G401.6 (cell line): ENCODE measurements at regions not wholly inside any gene's neighbourhood (a gene's known extent, or its start where the extent isn't known, plus 50 kb on each side); places are given as distances from the start of the nearest gene placed in this dataset.
"Not testable (repeated sequence)": the region's sequence is repeated elsewhere in the genome, so short reads cannot be mapped to it uniquely, and the experiment has no call there.

Source experiments
- FAIRE-seq: peaks from 2 replicates; lab custom pipeline; 2012; peaks lifted over from hg19 to GRCh38; lab: Jason Lieb, UNC

DNA sequence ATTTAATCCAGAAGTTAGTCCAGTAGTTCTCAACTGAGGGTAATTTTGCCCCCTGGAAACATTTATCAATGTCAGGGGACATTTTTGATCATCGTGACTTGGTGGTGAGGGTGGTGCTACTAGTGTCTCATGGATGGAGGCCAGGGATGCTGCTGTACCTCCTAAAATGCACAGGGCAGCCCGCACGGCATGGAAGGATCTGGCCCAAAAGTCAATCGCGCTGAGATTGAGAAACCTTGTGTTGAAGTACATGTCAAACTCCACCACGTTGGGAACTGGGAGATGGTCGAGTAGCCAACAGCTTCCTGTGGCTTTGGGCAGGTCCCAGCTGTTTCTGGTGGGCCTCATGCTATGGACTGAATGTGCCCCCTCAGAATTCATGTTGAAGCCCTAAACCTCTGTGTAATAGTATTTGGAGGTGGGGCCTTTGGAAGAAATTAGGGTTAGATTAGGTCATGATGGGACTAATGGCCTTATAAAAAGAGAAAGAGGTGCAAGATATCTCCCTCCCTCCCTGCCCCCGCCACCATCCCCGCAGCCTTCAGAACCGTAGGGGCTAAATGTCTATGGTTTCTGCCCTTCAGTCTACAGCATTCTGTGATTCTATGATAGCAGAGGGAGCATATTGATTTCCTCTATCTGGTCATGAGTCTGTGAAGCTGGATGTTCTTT is 259.7 kb downstream of the MYCN start:
- FAIRE-seq, result no peak

DNA sequence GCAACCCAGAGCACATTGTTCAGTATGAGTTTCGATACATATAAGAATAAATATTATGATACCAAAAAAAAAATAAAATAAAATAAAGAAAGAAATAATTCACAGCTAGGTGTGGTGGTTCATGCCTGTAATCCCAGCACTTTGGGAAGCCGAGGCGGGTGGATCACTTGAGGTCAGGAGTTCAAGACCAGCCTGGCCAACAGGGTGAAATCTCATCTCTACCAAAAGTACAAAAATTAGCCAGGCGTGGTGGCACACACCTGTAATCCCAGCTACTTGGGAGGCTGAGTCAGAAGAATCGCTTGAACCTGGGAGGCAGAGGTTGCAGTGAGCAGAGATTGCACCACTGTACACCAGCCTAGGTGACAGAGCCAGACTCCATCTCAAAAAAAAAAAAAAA is 258.9 kb downstream of the MYCN start:
- not testable (repeated sequence) for FAIRE-seq

DNA sequence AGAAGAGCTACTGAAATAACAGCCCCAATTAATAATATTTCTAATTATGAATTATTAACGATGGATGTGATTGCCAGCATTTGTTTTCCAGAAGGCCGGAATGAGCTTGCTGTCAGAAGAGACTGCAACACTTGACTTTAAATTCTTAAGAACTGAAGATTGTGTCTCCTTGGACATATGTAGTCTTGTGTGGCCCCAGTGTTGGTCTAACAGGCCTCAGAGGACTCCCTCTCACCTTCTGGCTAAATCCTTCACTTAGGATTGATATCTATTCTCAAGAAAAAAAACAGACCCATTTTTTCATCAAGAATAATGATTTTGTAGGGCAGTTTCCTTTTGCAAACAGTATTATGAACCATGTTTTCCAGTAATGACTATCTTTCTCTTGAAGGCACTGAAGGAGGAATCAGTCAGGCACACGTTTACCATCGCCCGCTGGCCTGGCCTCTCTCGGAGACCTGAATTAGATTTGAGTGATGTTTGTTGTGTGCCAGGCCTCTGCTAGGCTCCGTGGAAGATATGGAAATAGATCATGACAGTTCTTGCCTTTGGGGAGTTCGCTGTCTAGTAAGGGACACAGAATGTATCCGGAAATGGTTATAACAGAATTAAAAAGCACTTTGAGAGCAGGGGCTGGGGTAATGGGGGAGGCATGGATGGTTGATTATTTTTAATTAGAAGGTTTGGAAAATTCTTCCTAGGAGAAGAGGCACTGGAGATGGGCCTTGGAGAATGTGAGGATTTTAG is 258.0 kb downstream of the MYCN start:
- FAIRE-seq, result no peak

DNA sequence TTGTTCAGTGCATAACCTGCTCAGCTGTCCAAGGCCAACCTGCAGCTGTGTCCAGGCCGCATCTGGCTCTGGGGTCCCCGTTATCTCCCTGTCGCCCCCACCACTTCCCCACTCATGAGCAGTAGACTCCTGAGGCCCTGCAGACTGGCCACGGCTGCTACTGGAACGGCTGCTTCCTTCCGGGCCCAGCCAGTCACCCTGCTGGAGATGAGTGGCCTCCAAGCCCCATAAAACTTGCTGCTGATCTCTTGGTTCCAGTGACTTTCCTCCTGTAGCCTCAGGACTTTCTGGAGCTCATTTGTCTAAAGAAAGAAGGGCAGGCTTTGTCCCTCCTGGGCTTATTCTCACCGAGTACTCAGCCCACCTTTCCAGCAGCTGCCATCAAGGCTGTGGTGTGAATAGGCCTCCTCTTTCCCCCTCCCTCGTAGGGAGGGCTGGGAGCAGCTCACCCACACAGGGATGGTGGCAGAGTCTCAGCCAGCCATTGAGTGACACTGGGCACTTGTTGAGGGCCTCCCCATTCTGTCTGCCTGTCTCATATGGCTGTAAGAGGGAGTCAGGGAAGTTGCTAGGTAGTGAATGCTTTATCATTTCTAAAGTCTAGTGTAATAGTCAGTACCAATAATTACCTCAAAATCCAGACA is 257.3 kb downstream of the MYCN start:
- no peak for FAIRE-seq

- no peak for FAIRE-seq
Measured at GRCh38 chr2:16196687-16197503, 256.5 kb downstream of the MYCN start.

DNA sequence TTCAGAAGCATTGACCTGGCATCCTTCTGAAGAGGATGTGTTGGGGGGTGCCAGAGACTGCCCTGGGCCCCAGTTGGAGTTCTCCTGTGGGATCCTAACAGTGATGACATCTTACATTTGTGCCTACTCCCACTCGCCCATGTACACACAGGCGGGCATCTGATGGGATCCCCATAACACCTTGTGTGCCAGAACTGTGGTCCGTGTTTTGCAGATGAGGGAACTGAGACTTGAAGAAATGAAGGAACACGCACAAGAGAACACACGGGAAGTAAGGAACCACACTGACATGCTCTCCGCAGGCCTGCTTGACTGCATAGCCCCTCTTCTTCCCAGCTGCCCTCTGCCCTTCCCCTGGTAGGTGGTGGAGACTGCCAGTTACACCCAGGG is 255.3 kb downstream of the MYCN start:
- no peak for FAIRE-seq

DNA sequence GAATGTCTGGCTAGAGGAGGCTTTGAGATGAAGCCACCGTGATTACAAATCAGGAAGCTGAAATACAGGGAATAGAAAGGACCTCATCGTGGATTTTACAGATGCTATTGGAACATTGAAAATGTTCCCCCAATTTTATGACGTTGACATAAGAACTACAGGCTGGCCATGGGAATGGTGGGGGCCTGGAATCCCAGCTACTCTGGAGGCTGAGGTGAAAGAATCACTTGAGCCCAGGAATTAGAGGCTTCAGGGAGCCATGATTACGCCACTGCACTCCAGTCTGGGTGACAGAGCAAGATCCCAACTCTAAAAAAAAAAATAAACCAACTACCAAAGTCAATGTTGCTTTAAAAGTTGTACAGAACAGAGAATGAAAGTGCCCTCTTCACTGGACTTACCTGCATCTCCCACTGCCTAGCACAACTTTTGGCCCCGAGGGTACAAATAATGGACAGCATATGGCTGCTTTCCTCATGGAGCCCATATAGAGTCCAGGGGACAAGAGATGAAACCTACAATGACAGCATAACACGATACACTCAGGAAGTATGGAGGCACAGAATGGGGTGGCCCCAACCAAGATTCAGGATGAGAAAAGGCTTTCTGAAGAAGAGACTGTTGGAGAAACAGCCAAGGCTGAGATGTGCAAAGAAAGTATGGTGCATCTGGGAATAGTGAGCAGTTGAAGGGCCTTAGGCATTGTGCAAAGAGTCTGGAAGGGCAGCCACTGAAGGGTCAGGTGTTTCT is 254.8 kb downstream of the MYCN start:
- FAIRE-seq, result no peak

GRCh38 chr2:16194530-16194929 is 254.2 kb downstream of the MYCN start:
- FAIRE-seq, result no peak

DNA sequence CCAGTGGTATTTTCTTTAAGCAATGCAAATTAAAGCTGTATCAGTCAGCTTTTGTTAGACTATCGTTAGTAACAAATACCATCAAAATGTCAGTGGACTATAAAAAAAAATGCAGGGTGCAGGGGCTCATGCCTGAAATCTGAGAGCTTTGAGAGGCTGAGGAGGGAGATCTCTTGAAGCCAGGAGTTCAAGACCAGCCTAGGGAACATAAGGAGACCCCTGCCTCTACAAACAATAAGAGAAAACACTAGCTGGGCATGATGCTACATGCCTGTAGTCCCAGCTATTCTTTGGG is 253.7 kb downstream of the MYCN start:
- no peak for FAIRE-seq

DNA sequence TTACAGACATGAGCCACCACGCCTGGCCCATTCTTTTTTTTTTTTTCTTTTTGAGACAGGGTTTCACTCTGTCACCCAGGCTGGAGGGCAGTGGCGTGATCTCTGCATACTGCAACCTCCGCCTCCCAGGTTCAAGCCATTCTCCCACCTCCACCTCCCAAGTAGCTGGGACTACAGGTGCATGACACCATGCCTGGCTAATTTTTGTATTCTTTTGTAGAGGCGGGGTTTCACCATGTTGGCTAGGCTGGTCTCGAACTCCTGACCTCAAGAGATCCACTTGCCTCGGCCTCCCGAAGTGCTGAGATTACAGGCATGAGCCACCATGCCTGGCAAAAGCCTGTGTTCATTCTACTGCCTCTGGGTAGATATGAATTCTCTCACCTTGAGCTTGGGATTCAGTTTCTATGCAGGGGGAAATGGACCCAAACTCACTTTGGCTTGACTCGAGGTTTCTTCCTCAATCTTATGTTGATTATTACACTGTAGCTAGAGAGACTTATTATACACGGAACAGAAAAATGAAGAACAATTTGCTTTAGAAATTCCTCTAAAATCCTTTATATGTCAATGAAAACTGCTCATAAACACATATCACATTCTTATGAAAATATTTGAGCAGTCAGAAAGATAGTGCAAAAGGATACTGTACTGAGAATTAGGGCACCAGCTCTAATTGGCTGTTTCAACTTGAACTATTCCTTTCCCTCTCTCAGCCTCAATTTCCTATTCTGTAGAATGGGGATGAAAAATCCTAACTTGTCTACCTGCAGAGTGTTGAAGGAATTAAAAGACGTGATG is 252.3 kb downstream of the MYCN start:
- FAIRE-seq, result no peak

- no peak for FAIRE-seq
Measured at GRCh38 chr2:16191431-16192200, 251.3 kb downstream of the MYCN start.

- no peak for FAIRE-seq
Measured at GRCh38 chr2:16190446-16191270, 250.3 kb downstream of the MYCN start.

DNA sequence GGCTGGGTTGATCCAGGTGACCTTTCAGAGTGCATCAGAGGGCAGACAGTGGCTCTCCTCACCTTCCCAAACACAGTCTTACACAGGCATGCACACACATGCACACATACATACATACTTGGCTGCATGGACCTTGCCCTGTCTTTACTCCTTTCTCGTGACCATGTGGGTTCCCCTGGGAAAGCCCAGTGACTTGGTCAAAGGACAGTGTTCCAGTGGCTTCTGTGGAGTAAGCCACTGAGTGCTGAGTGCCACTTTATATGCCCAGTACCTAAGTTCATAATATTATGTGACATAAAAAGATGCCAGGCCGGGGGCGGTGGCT is 249.4 kb downstream of the MYCN start:
- no peak for FAIRE-seq

DNA sequence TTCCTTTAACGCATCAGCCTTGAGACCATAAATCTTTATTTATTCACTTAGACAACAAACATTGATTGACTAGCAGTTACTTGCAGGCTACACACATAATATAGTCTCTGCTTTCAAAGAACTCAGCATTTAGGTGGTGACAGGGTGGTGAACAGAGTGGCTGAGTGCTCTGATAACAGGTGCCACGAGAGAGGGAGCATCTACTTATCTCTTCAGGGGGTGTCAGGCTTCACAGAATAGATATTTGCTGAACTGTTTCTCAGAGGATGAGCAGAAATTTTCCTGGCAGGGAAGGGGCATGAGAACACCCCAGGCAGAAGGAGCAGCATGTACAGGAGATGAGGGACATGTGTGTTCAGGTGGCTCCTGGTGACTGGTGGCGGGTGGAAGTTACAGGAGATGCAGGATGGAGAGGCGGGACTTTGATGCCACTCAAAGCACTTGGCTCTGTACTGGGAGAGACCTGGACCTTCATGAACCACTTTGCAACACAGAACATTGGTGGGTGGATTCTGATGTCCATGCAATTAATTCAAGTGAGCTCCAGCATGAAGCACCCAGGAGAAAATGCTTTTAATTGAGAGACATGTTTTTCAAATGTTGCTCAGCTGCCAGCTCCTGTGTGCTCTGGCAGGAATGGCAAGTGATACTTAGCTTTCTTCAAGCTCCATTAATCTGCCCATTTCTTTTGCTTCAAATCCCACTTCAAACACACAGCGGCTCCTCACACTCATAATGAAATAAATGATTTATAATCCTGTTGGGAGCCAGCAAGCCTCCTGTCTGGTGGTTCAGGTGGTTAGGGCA is 248.9 kb downstream of the MYCN start:
- FAIRE-seq, result no peak

GRCh38 chr2:16188261-16188890 is 248.0 kb downstream of the MYCN start:
- FAIRE-seq, result no peak

- no peak for FAIRE-seq
Measured at GRCh38 chr2:16187482-16187817, 247.1 kb downstream of the MYCN start.

GRCh38 chr2:16186661-16187481 is 246.5 kb downstream of the MYCN start:
- FAIRE-seq, result no peak

DNA sequence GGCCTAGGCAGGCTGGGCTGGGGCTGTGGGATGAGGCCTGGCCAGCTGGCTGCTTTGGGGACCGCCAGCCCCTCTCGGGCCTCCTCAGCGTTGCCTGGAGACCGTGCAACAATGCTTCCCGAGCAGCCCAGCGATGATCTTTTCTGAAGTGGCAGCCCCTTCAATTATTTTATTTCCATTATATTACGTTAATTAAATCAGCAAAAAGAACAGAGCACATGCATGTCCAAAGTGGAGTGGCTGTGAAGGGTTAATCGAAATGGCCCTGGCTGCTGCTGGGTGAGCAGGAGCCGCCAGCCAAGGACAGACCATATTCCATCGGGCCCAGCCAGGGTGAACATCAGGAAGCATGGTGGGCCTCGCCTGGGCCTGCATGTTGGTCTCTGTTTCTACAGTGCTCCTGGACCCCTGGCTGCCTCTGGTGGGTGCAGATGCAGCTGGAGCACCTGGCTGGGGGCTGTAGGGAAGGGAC is 245.5 kb downstream of the MYCN start:
- FAIRE-seq, result no peak
